WERI-Rb-1 (cell line): ENCODE measurements at regions not wholly inside any gene's neighbourhood (a gene's known extent, or its start where the extent isn't known, plus 50 kb on each side); places are given as distances from the start of the nearest gene placed in this dataset.

Experiments used
- DNase-seq: peaks from one replicate; pipeline ENCODE4 v3.0.0-alpha.2; 2020
- H3K27ac ChIP-seq: fragments of 250-450 bp; sonication (Bioruptor Pico); 2 replicates; pipeline ENCODE4 v1.5.1; 2020; ENCODE audit warnings: mild to moderate bottlenecking, moderate library complexity
- H3K27me3 ChIP-seq: fragments of 250-450 bp; sonication (Bioruptor Pico); 2 replicates; pipeline ENCODE4 v1.5.1; 2021; ENCODE audit warnings: mild to moderate bottlenecking, low read depth, moderate library complexity; ENCODE audit not compliant: insufficient read depth, severe bottlenecking
- H3K36me3 ChIP-seq: fragments of 250-450 bp; sonication (Bioruptor Pico); 2 replicates; pipeline ENCODE4 v1.5.1; 2020; ENCODE audit warnings: mild to moderate bottlenecking, moderate library complexity
- H3K4me3 ChIP-seq: 2 replicates; pipeline ENCODE4 v1.5.1; 2011; ENCODE audit warnings: low read depth, mild to moderate bottlenecking, control low read depth, low read length
- H3K9me3 ChIP-seq: fragments of 250-450 bp; sonication (Bioruptor Pico); 2 replicates; pipeline ENCODE4 v1.5.1; 2021; ENCODE audit warnings: mild to moderate bottlenecking, moderate library complexity; ENCODE audit not compliant: severe bottlenecking
- TF ChIP-seq, protein P1 (sequence below): IDR thresholded peaks from 2 replicates; pipeline ENCODE4 v1.5.1; 2011; ENCODE audit warnings: low read depth, mild to moderate bottlenecking, control low read depth, inconsistent platforms, low read length

DNA sequence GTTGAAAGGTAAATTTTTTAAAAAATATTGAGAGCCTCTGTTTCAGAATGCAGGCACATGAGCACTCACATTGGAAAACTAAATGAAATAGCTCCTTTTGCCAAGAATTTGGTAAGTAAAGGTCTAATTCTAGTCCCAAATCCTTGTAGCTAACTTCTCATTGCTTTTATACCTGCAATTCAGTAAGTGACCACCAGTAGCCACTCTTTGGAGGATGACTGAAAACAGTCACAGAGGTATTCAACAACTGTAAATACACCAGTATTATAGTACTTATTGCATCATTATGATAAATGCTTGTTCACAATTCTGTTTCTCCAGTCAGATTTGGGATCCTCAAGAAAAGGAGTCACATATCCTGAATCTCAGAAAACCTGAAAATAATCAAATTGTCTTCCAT lies 562.4 kb upstream of the CDH11 start:
- Histone ChIP-seq H3K27ac (no peak overlapping the region), H3K9me3 (no peaks in the 10 kb centered on the region), H3K4me3 (no peak overlapping the region), H3K36me3 (no peaks in the 10 kb centered on the region), H3K27me3 (no peaks in the 10 kb centered on the region)
- TF ChIP-seq, protein P1, sequence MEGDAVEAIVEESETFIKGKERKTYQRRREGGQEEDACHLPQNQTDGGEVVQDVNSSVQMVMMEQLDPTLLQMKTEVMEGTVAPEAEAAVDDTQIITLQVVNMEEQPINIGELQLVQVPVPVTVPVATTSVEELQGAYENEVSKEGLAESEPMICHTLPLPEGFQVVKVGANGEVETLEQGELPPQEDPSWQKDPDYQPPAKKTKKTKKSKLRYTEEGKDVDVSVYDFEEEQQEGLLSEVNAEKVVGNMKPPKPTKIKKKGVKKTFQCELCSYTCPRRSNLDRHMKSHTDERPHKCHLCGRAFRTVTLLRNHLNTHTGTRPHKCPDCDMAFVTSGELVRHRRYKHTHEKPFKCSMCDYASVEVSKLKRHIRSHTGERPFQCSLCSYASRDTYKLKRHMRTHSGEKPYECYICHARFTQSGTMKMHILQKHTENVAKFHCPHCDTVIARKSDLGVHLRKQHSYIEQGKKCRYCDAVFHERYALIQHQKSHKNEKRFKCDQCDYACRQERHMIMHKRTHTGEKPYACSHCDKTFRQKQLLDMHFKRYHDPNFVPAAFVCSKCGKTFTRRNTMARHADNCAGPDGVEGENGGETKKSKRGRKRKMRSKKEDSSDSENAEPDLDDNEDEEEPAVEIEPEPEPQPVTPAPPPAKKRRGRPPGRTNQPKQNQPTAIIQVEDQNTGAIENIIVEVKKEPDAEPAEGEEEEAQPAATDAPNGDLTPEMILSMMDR: no peak
- DNase-seq: no peak

DNA sequence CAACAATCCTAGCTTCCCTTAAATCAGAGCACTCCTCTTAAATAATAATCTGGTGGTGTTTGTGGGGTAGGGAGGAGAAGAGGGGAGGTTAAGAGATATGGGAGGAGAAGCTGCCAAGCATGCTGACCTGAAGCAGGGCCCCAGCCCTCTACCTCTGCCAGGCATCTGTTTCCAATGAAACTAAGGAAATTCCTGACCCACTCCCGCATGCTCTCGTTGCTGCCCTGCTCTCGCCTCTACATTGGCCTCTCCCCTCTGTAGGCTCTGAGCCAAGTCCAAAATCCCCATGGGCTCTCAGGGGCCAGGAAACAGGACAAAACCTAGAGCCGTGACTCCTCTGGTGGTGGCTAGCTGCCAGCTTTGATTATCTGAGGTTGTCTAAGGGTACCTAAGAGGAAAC lies 559.5 kb upstream of the CDH11 start:
- H3K9me3 ChIP-seq: no peaks in the 10 kb centered on the region
- no peak for DNase-seq
- H3K36me3 ChIP-seq: no peaks in the 10 kb centered on the region
- H3K27ac ChIP-seq: no peak overlapping the region
- H3K4me3 ChIP-seq: no peak overlapping the region
- H3K27me3 ChIP-seq: no peaks in the 10 kb centered on the region
- TF ChIP-seq, protein P1: no peak

DNA sequence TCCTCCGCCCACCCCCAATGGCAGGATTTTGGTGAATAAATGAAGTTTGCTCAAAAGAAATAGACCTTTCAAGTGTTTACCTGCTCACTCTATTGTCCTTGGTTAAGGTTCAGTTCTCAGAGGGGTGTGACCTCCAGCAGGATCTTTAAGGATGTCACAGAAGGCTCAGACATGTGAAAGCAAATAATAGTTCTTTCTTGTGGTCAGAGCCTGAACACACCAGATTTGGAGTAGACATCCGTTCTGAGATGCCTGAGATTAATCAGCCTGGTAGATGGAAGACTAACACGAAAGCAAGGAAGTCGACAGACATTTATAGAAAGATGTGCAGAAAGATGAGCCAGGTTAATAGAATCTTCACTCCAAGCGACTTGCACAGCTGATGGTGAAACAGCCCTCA lies 557.9 kb upstream of the CDH11 start:
- Histone ChIP-seq H3K9me3 (no peaks in the 10 kb centered on the region), H3K36me3 (no peaks in the 10 kb centered on the region), H3K4me3 (no peak overlapping the region), H3K27me3 (no peaks in the 10 kb centered on the region), H3K27ac (no peak overlapping the region)
- no peak for DNase-seq
- TF ChIP-seq, protein P1: no peak

DNA sequence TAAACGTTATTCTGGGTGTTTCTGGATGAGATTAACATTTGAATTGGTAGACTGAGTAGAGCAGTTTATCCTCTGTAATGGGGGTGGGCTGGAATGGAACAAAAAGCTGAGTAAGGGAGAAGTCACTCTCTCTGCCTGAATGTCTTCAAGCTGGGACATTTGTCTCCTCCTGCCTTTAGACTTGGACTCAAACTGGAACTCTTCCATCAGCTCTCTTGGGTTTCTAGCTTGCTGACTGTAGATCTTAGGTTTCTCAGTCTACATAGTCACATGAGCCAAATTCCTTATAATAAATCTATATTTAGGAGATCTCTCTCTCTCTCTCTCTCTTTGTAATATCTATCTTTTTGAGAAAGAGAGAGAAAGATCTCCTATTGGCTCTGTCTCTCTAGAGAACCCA lies 553.3 kb upstream of the CDH11 start:
- TF ChIP-seq, protein P1: no peak
- no peaks in the 10 kb centered on the region for H3K36me3 ChIP-seq
- no peak overlapping the region for H3K27ac ChIP-seq
- H3K9me3 ChIP-seq: no peaks in the 10 kb centered on the region
- H3K27me3 ChIP-seq: no peaks in the 10 kb centered on the region
- no peak overlapping the region for H3K4me3 ChIP-seq
- no peak for DNase-seq

DNA sequence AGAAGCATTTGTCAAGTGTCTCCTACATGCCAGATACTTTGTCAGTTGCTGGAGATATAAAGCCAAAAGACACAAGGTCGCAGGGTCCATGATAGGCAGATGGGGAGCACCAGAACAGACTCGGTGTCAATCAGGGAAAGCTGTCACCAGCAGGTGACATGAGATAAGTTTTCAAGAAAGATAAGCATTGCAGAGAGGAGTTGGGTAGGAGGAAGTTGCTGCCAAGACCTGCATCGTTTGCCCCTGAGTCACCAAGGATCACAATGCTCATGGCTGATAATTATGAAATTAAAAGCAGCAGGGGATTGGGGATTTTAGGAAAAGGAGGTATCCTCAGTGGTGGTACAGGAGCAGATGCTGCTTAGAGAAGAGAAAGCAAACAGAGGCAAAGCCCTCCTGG lies 551.1 kb upstream of the CDH11 start:
- TF ChIP-seq, protein P1: no peak
- H3K27ac ChIP-seq: no peak overlapping the region

DNA sequence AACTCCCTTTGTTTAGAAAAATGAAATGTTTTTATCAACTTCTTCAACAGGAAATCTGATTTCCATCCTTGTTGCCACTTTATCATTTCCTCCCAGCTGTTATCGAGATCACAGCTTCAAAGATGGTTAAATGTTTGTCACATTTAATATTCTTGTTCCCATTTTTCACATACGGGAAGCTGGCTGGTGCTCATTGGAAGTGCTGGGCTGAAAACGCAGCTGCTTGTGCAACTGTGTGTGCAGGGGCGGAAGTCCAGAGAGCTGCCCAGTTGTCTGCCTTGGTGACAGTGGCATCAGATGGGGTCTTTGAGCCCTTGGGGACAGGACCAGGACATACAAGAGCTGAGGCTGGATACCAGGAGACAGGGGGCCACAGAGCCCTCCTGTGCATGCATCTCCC lies 549.2 kb upstream of the CDH11 start:
- TF ChIP-seq, protein P1: no peak
- DNase-seq: no peak
- H3K4me3 ChIP-seq: no peak overlapping the region

More for the DNA sequence above, 551.1 kb upstream of the CDH11 start:
- Histone ChIP-seq H3K36me3 (no peaks in the 10 kb centered on the region), H3K9me3 (no peaks in the 10 kb centered on the region), H3K27me3 (no peaks in the 10 kb centered on the region), H3K4me3 (no peak overlapping the region)
- no peak for DNase-seq

More for the DNA sequence above, 549.2 kb upstream of the CDH11 start:
- no peaks in the 10 kb centered on the region for H3K9me3 ChIP-seq
- no peaks in the 10 kb centered on the region for H3K27me3 ChIP-seq
- H3K36me3 ChIP-seq: no peaks in the 10 kb centered on the region
- H3K27ac ChIP-seq: no peak overlapping the region
